NB4 (cell line): ENCODE measurements at regions not wholly inside any gene's neighbourhood (a gene's known extent, or its start where the extent isn't known, plus 50 kb on each side); places are given as distances from the start of the nearest gene placed in this dataset.

Experiments
- DNase-seq: peaks from one replicate; pipeline ENCODE4 v3.0.0; 2010; ENCODE audit warnings: low read depth
- H3K4me3 ChIP-seq: one replicate; pipeline ENCODE4 v1.5.1; 2011; ENCODE audit warnings: mild to moderate bottlenecking, low read depth, low read length, moderate library complexity
- CTCF ChIP-seq: IDR thresholded peaks from one replicate; pipeline ENCODE4 v1.5.1; 2012; ENCODE audit warnings: low read depth, low read length
- MYC ChIP-seq: IDR thresholded peaks from 2 replicates; pipeline ENCODE4 v1.6.1; 2011; ENCODE audit warnings: low read depth, low read length
- POLR2A ChIP-seq: IDR thresholded peaks from 2 replicates; pipeline ENCODE4 v1.6.1; 2011; ENCODE audit warnings: mild to moderate bottlenecking; ENCODE audit not compliant: insufficient read length; ENCODE audit errors: extremely low read depth
- TF ChIP-seq, protein P1 (sequence below): IDR thresholded peaks from 2 replicates; pipeline ENCODE4 v1.6.1; 2011; ENCODE audit warnings: low read depth, low read length

- TF ChIP-seq MYC = no peak
- H3K4me3 ChIP-seq = no peak overlapping the region
- DNase-seq = no peak
Observed at GRCh38 chr3:16053794-16054193, 120.7 kb upstream of the GALNT15 start.

- no peak for TF ChIP-seq POLR2A
- no peak for TF ChIP-seq CTCF
- TF ChIP-seq, protein P1, sequence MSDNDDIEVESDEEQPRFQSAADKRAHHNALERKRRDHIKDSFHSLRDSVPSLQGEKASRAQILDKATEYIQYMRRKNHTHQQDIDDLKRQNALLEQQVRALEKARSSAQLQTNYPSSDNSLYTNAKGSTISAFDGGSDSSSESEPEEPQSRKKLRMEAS = no peak
- no peak for TF ChIP-seq MYC
Observed at GRCh38 chr3:16055606-16056211, 118.8 kb upstream of the GALNT15 start.

GRCh38 chr3:16056217-16056616, 118.3 kb upstream of the GALNT15 start:
- no peak for TF ChIP-seq MYC
- TF ChIP-seq, protein P1 = no peak
- no peak for TF ChIP-seq CTCF
- TF ChIP-seq POLR2A = no peak
- DNase-seq = no peak
- no peak overlapping the region for H3K4me3 ChIP-seq

More at GRCh38 chr3:16055606-16056211, 118.8 kb upstream of the GALNT15 start:
- no peak for DNase-seq
- H3K4me3 ChIP-seq = no peak overlapping the region

GRCh38 chr3:16058521-16058920, 116.0 kb upstream of the GALNT15 start:
- no peak overlapping the region for H3K4me3 ChIP-seq
- no peak for DNase-seq
- TF ChIP-seq POLR2A = no peak
- no peak for TF ChIP-seq CTCF
- TF ChIP-seq MYC = no peak
- TF ChIP-seq, protein P1 = no peak

DNA sequence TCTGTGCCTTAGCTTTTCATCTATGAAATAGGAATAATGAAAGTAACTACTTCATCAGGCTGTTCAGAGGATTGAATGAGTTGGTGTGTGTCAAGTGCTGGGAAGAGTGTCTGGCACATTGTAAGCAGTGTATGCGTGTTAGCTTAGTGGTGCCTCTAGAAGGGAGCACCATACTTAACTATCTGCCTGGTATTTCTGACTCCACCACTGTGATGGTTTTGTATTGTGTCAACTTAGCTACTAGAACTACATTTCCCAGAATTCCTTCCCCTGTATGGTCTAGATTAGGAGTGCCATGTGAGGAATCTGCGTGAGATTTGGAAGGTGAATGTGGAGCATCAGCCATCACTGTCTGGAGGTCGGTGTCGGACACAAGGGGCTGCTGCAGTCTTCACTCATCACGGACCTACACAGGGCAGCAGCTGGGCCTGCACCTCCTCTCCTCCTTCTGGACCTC, 115.4 kb upstream of the GALNT15 start:
- H3K4me3 ChIP-seq = no peak overlapping the region
- no peak for DNase-seq
- TF ChIP-seq POLR2A (no peak), CTCF (no peak), MYC (no peak)
- TF ChIP-seq, protein P1 = no peak

DNA sequence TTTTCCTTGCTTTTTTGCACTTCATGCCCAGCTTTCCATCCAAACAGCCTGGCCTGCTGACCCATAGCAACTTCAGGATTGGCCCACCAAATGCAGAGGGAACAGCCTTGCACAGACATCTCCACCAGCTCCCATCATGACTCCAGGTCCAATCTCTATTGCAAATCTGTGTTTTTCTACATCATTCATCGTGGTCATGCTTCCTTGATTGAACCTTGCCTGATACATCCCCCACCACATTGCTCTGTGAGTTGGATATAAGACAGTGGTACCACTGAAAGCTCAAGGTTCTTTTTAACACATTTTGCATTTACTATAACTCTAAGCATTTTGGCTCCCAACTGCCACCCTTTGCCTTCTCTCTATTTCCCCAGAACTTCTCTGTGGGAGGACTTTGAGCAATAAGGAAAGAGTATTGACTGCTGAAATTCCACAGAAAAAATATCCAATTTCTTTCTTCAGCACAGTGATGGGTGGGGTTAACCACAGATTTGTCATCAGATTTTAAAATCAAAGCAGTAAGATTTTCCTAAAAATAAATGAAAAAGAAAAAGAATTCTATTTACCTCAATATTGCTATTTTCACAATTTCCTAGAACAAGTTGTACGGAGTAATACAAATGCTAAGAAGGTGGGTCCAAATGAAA, 114.6 kb upstream of the GALNT15 start:
- no peak for TF ChIP-seq POLR2A
- no peak for TF ChIP-seq MYC
- no peak for TF ChIP-seq CTCF
- no peak overlapping the region for H3K4me3 ChIP-seq
- no peak for DNase-seq
